ENCODE measurements at regions not wholly inside any gene's neighbourhood (a gene's known extent, or its start where the extent isn't known, plus 50 kb on each side); places are given as distances from the start of the nearest gene placed in this dataset.
"Not testable (repeated sequence)": the region's sequence is repeated elsewhere in the genome, so short reads cannot be mapped to it uniquely, and the experiment has no call there.

DNA sequence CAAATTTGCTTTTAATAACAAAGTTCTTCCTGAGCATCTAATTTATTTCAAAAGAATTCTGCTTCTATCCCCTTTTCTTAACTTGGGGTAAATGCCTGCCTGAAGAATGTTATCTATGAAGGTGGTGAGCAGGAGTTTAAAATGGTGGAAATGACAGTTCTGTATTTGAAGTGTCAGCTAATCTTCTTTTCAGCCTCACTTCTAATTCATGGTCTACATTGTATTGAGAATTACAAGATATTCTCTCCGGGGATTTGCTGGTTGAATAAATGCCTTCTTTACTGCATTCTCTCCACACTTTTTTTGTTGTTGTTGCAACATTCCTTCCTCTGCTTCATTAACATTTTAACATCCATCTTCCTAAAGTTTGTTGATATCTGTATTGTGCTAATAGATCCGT lies 143.1 kb upstream of the GRIN3A start:
- no peak for DNase-seq (ENCODE audit: low spot score)
- FAIRE-seq, result no peak

- no peak for DNase-seq (ENCODE audit: low spot score)
- FAIRE-seq, result no peak
These were observed 142.4 kb upstream of the GRIN3A start for GRCh38 chr9:101880846-101881245.

- no peak for DNase-seq (ENCODE audit: low spot score)
- FAIRE-seq, result no peak
These were observed 140.3 kb upstream of the GRIN3A start for GRCh38 chr9:101878734-101879133.

DNA sequence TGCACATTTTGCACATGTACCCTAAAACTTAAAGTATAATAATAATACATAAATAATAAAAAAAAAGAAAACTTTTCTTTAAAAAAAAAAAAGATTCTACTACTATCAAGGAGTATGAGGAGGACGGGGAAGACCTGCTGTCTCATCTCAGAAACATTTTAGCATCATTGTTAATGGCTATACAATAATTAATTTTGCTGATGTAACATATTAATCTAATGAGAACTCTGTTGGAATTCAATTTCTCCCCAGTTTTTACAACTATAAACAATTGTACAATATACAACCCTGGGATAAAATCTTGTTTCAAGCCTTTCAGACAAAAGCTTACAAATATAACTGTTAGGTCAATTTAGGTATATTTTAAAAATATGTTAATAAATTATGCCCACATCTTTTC lies 139.0 kb upstream of the GRIN3A start:
- DNase-seq (ENCODE audit: low spot score), result no peak
- no peak for FAIRE-seq

DNA sequence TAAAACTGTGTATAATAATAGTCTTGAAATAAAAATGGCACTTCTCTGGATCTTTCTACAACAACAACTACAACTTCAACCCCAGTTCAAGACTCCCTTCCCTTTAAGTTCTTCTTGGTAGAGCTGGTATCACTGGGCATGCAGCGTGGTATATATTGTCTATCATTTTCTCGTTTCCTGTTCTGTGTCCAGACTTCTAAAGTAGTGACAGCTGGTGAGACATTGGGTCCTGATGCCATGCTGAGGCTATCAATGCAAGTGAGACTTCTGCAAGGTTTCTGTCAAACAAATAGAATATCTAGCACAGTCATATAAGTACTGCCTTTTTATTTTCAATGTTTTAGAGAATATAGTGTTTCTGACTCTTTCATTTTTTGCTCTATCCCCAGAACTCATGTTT lies 123.0 kb upstream of the GRIN3A start:
- DNase-seq (ENCODE audit: low spot score) (no peak), FAIRE-seq (no peak)

DNA sequence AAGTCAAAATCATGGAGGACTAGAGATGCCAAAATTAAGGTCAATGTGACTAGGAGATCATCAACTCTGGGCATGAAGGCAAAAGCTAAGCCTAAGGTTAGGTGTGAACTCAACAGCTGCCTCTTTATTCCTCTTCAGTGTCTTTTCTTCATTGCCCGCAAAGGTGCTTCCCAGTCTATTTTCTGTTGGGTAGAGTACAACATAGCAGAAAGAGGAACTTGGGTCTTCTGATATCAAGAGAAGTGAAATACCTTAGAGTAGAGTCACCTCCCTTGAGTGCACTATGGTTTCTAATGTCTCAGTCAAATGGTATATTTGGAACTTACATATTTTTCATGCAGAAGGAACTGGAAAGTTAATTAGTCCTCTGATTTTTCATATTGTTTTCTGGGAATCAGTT lies 122.5 kb upstream of the GRIN3A start:
- FAIRE-seq, result no peak
- no peak for DNase-seq (ENCODE audit: low spot score)

- FAIRE-seq, result no peak
- no peak for DNase-seq (ENCODE audit: low spot score)
These were observed 121.2 kb upstream of the GRIN3A start for GRCh38 chr9:101859620-101860019.

DNA sequence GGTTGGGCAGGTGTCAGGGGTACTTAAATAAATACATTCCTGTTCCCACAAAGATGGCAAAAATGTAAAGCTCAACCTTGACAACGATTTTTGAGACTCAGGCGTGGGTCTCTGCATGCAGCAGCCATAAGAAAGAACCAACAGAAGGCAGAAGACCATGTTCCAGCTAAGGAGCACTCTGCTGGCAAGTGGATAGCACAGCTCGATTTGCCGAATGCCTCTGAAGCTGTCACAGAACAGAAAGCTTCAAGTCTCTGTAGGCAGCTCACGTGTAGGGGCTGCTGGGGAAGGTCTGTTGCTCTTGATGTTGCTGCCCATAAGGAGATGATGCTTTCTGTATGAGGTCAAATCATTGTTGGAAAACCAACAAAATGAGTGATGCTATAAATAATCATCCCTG lies 119.6 kb upstream of the GRIN3A start:
- no peak for DNase-seq (ENCODE audit: low spot score)
- no peak for FAIRE-seq

DNA sequence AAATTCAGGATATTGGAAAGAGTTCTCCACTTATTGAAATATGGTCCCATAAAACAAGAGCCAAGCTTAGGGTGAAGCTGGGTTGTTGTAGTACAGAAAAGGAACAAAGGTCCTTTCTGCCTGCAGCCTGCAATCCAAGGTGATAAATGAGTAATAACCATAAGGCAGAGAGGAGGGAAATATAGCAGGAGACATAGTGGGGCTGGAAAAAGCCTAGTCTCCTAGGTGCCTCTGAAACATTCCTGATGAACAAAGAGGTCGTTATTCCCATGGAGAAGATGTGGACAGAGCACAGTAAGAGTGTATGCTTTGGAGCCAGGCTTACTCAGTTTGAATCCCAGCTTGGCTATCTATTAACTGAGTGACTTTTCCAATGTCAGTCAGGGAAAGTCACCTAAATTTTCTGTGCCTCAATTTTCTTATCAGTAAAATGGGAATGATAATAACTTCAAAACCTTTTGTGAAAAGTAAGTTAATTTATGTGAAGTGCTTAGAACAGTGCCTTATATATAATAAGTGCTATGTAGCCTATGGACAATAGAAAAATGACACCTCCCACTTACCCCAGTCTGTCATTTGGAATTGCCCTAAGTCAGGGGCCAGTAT lies 110.8 kb upstream of the GRIN3A start:
- DNase-seq (ENCODE audit: low spot score) (no peak), FAIRE-seq (no peak)

DNA sequence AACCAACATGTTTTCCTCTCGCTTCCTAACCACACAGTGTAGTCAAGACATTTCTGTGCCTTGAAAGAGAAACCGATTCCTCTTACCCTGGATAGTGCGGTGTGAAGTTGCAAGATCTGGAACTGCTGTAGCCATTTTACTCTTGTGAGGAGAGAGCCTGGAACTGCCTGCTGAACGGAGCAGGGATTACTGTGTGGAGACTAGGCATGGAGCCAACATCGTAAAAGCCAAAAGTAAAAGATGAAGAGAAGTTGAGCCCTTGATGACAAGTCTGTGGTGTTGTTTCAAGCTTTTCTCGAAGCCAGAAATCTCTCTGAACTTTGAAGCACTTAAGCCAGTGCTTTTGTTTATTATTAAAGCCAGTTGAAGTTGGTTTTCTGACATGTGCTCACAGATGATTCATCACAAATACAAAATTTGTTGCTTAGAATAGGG lies 110.1 kb upstream of the GRIN3A start:
- DNase-seq (ENCODE audit: low spot score) (no peak), FAIRE-seq (no peak)

DNA sequence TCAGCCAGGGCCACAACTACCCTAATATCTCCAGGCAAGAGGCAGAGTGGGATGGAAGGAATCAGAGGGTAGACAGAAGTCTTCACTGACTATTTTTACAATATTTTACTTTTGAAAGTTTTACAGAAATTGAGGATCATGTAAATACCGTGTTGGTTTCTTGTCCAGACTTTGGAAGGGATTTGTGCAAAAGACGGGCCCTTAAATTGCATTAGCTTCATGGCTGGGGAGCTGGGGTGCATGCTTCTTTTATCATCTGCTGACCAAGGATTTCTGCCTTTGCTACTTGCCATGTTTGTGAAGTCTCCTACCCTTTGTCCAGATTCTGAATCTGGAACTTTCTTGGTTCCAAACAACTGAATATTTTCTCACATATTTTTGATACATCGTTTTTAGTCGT lies 107.7 kb upstream of the GRIN3A start:
- DNase-seq (ENCODE audit: low spot score), result no peak
- FAIRE-seq, result no peak

DNA sequence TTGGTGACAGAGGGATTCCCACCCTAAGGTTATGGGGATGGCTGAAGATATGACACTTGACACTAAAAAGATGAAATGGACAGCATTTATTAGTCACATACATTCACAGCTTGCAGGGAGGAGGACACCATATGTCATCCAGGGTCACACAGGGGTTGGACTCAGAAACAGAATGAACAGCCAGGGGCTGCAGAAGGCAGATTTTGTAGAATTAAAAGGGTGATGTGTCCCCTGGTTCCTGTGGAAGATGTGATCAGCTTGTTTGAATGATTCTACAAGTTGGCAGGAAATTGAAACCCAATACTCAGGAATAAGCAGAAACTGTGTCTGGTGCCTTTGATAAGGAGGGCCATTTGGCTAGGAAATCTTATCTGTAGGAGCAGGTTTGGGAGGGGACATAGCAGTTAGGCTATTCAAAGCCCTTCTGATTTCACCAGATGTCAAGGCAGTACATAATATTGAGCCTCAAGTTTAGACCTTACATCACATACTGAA lies 102.3 kb upstream of the GRIN3A start:
- FAIRE-seq (no peak), DNase-seq (ENCODE audit: low spot score) (no peak)

DNA sequence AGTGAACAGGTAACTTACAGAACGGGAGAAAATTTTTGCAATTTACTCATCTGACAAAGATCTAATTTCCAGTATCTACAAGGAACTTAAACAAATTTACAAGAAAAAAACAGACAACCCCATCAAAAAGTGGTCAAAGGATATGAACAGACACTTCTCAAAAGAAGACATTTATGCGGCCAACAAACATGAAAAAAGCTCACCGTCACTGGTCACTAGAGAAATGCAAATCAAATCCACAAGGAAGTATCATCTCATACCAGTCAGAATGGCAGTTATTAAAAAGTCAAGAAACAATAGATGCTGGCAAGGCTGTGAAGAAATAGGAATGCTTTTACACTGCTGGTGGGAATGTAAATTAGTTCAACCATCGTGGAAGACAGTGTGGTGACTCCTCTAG lies 100.5 kb upstream of the GRIN3A start:
- not testable (repeated sequence) for DNase-seq (ENCODE audit: low spot score); FAIRE-seq

DNA sequence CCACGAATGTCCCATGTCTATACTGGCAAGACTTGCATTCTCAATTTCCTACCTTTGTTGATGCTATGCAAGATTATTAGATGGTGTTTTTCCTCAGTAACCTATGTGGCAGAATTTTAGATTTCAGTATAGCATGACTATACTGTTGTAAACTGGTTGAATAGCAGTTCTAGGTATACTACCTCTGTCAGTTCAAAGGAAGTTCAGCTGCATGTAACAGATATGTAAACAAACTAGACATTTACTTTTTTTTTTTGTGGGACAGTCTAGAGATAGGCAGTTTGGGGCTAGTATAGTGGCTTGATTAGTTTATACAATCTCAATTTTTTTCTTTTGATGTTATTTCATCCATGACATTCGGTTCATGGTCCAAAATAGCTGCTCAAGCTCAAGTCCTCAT lies 97.6 kb upstream of the GRIN3A start:
- DNase-seq (ENCODE audit: low spot score), result no peak
- no peak for FAIRE-seq

DNA sequence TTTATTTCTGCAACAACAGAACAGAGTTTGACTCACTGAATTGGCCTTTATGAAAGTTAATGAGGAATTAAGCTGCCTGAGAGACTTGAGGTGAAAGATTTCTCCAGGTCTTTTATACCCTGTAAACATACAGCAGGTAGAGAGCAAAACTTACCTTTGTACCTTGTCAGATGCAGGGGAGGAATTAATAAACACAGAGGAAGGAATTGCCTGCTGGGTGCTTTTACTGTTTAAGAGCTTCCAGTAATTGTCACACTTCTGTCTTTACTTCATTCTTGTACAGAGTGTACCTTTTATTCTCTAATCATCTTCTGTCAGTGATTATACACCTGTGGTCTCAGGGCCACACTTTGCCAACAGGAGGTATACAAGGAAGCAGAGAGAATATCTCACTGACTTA lies 94.0 kb upstream of the GRIN3A start:
- DNase-seq (ENCODE audit: low spot score) (no peak), FAIRE-seq (no peak)

DNA sequence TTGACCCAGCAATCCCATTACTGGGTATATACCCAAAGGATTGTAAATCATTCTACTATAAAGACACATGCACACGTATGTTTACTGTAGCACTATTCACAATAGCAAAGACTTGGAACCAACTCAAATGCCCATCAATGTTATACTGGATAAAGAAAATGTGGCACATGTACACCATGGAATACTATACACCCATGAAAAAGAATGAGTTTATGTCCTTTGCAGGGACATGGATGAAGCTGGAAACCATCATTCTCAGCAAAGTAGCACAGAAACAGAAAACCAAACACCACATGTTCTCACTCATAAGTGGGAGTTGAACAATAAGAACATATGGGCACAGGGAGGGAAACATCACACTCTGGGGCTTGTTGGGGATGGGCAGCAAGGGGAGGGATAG lies 83.0 kb upstream of the GRIN3A start:
- FAIRE-seq, result not testable (repeated sequence)

DNA sequence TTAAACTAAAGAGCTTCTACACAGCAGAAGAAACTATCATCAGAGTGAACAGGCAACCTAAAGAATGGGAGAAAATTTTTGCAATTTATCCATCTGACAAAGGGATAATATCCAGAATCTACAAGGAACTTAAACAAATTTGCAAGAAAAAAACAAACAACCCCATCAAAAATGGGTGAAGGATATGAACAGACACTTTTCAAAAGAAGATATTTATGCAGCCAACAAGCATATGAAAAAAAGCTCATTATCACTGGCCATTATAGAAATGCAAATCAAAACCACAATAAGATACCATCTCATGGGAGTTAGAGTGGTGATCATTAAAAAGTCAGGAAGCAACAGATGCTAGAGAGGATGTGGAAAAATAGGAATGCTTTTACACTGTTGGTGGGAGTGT lies 82.5 kb upstream of the GRIN3A start:
- FAIRE-seq; DNase-seq (ENCODE audit: low spot score): not testable (repeated sequence)

More for the DNA sequence above, 83.0 kb upstream of the GRIN3A start:
- not testable (repeated sequence) for DNase-seq (ENCODE audit: low spot score)

DNA sequence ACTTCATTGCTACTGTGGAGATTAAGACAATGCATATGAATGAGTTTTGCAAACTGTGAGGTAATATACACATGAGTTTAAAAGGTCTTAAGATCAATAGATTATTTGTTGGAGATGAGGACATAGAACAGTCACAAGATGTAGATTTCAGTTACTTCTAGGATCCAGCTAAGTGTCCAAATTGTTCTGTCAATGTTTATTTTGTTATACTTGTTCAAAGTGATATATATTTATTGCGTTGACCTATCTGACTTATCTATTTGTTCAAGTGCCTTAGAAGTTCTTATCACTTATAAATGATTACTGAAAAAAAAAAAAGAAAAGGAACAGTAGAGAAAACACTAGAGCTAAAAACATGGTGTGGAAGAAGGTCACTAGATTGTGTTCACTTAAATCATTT lies 75.6 kb upstream of the GRIN3A start:
- no peak for FAIRE-seq
- DNase-seq (ENCODE audit: low spot score), result no peak

- FAIRE-seq; DNase-seq (ENCODE audit: low spot score): not testable (repeated sequence)
These were observed 69.4 kb upstream of the GRIN3A start for GRCh38 chr9:101807879-101808278.

DNA sequence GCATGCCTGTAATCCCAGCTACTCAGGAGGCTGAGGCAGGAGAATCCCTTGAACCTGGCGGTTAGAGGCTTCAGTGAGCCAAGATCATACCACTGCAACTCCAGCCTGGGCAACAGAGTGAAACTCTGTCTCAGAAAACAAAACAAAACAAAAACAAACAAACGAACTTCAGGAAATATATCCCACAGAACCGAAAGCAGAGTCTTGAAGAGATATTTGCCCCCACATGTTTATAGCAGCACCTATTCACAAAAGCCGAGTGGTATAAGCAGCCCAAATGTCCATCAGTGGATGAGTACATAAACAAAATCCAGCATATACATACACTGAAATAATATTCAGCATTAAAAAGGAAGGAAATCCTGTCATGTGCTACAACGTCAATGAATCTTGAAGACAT lies 57.6 kb upstream of the GRIN3A start:
- DNase-seq (ENCODE audit: low spot score) (no peak), FAIRE-seq (no peak)

DNA sequence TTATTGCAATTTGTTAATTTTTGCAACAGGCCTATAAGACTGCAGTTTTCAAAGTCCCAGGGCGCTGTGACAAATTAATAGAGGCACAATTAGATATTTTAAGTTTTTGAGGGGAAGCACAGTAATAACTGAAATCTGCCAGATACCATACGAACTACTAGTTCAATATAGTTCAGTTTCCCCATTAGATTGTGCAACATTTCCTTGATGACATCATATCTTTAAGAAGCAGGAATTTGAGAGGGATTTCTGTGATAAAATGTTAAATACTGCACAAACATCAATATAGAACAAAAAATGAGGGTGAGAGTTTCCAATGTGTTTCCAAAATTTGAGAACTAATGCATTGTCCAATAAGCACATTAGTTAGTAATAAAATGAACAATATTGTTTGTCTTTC lies 56.7 kb upstream of the GRIN3A start:
- DNase-seq (ENCODE audit: low spot score) (no peak), FAIRE-seq (no peak)

DNA sequence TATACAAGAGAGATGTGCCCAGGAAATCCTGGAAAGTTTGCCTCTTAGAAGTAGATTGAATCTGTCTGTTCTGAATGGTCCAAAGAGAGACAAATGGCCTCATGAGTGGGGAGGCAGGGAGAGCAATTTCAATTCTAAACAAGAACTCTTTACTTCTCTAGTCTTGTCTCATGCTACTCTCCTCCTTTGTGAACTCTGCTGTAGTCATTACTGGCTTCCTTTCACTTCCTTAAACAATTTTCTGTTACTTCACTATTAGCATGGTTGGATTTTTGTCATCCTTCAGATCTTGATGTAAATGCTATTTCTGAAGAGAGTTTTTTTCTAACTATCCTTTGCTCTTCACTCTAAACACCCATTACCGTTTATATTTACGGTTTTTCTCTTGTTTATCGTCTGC lies 54.0 kb upstream of the GRIN3A start:
- no peak for FAIRE-seq
- DNase-seq (ENCODE audit: low spot score), result no peak

- FAIRE-seq (no peak), DNase-seq (ENCODE audit: low spot score) (no peak)
These were observed 53.5 kb upstream of the GRIN3A start for GRCh38 chr9:101791938-101792337.

- DNase-seq (ENCODE audit: low spot score) (no peak), FAIRE-seq (no peak)
These were observed 53.1 kb upstream of the GRIN3A start for GRCh38 chr9:101791533-101791932.

Data from RCC 7860 (cell line).